Brain microvascular endothelial cell (primary cell): ENCODE measurements at regions not wholly inside any gene's neighbourhood (a gene's known extent, or its start where the extent isn't known, plus 50 kb on each side); places are given as distances from the start of the nearest gene placed in this dataset.
"Not testable (repeated sequence)": the region's sequence is repeated elsewhere in the genome, so short reads cannot be mapped to it uniquely, and the experiment has no call there.

Experiments
- DNase-seq: peaks from one replicate; pipeline ENCODE4 v3.0.0-alpha.2; 2020
- H3K27ac ChIP-seq: fragments of 250-450 bp; sonication (Bioruptor Pico); 2 replicates; pipeline ENCODE4 v1.5.1; 2020; ENCODE audit warnings: mild to moderate bottlenecking, moderate library complexity
- H3K27me3 ChIP-seq: fragments of 250-450 bp; sonication (Bioruptor Pico); replicated peaks from 2 replicates; pipeline ENCODE4 v1.5.1; 2020; ENCODE audit warnings: mild to moderate bottlenecking
- H3K36me3 ChIP-seq: fragments of 250-450 bp; sonication (Bioruptor Pico); replicated peaks from 2 replicates; pipeline ENCODE4 v1.5.1; 2020; ENCODE audit warnings: mild to moderate bottlenecking
- H3K4me3 ChIP-seq: 2 replicates; pipeline ENCODE4 v1.5.1; 2011; ENCODE audit warnings: low read depth, mild to moderate bottlenecking, control low read depth, low read length, moderate library complexity
- in situ Hi-C: cut with HindIII; loops from 2 replicates; pipeline ENCODE4 v1.10.0; 2017; ENCODE audit warnings: low sequenced_read_pairs, low pct_ligation_motif_present
- TF ChIP-seq, protein P1 (sequence below): IDR thresholded peaks from 2 replicates; pipeline ENCODE4 v1.5.1; 2011; ENCODE audit warnings: low read depth, mild to moderate bottlenecking, moderate library complexity, low read length, control low read depth, inconsistent platforms; ENCODE audit errors: missing control alignments

DNA sequence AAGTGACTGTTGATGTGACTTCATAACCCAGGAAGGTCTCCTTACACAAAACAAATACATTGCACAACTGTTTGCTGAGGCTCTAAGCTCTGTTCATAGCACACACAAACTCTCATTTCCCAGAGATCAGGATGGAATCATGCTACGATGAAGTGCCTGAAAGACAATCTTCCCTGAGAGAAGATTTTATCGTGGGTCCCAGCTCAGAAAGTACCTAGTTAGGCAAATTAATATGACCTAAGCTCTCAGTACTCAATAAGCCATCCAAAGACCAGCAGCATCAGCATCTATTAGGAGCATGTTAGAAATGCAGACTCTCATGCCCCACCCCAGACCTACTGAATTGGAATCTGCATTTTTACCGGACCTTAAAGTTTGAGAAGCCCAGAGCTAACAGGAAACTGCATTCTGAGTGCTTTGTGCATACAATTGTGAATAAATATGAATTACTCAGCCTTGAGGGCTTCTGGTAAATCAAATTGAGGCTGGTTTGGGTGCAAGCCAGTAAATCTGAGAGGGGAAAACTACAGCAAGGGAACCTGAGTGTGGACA is 161.5 kb upstream of the C2CD4B start:
- in situ Hi-C loops, result no loop called here
- DNase-seq, result no peak
- no peaks in the 10 kb centered on the region for H3K36me3 ChIP-seq
- TF ChIP-seq, protein P1, sequence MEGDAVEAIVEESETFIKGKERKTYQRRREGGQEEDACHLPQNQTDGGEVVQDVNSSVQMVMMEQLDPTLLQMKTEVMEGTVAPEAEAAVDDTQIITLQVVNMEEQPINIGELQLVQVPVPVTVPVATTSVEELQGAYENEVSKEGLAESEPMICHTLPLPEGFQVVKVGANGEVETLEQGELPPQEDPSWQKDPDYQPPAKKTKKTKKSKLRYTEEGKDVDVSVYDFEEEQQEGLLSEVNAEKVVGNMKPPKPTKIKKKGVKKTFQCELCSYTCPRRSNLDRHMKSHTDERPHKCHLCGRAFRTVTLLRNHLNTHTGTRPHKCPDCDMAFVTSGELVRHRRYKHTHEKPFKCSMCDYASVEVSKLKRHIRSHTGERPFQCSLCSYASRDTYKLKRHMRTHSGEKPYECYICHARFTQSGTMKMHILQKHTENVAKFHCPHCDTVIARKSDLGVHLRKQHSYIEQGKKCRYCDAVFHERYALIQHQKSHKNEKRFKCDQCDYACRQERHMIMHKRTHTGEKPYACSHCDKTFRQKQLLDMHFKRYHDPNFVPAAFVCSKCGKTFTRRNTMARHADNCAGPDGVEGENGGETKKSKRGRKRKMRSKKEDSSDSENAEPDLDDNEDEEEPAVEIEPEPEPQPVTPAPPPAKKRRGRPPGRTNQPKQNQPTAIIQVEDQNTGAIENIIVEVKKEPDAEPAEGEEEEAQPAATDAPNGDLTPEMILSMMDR, result no peak
- H3K27ac ChIP-seq, result no peak overlapping the region
- H3K4me3 ChIP-seq, result no peak overlapping the region
- peaks cover 2% of the 10 kb centered on the region for H3K27me3 ChIP-seq

DNA sequence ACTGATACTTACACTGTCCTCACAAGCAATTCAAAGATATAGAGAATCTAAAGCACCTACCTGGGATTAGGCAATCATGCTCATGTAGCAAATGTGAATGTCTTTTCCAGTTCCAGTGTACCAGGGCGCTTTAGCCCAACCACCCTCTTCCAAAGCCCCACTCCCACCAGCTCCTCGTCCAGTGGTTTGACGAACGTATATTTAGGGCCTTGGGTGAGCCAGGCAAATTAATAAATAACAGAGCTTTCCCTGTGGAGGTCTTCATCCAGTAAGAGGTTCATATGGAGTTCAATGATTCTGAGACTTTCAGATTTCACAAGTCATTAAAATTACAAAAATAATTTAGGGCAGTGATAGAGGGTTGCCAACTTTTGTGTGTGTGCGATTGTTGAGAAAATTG is 162.3 kb upstream of the C2CD4B start:
- TF ChIP-seq, protein P1, result no peak
- Histone ChIP-seq H3K27ac (no peak overlapping the region), H3K36me3 (no peaks in the 10 kb centered on the region), H3K4me3 (no peak overlapping the region), H3K27me3 (peaks cover 2% of the 10 kb centered on the region)
- no peak for DNase-seq
- in situ Hi-C loops, result no loop called here

DNA sequence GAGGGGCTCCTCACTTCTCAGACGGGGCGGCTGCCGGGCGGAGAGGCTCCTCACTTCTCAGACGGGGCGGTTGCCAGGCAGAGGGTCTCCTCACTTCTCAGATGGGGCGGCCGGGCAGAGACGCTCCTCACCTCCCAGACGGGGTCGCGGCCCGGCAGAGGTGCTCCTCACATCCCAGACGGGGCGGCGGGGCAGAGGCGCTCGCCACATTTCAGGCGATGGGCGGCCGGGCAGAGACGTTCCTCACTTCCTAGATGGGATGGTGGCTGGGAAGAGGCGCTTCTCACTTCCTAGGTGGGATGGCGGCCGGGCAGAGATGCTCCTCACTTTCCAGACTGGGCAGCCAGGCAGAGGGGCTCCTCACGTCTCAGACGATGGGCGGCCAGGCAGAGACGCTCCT is 167.4 kb upstream of the C2CD4B start:
- H3K27ac ChIP-seq, H3K4me3 ChIP-seq, H3K27me3 ChIP-seq, H3K36me3 ChIP-seq, in situ Hi-C loops, DNase-seq: not testable (repeated sequence)

DNA sequence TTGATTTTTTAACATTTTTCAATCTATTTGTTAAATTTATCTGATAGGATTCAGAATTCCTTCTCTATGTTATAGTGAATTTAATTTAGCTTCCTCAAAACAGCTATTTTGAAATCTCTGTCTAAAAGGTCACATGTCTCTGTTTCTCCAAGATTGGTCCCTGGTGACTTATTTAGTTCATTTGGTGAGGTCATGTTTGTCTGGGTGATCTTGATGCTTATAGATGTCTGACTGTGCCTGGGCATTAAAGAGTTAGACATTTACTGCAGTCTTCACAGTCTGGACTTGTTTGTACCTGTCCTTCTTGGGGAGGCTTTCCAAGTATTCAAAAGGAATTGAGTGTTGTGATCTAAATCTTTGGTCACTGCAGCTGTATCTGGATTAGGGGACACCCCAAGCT is 169.5 kb upstream of the C2CD4B start:
- Histone ChIP-seq H3K27ac (no peak overlapping the region), H3K36me3 (no peaks in the 10 kb centered on the region), H3K27me3 (no peaks in the 10 kb centered on the region), H3K4me3 (no peak overlapping the region)
- no peak for DNase-seq
- TF ChIP-seq, protein P1, result no peak
- in situ Hi-C loops, result no loop called here

DNA sequence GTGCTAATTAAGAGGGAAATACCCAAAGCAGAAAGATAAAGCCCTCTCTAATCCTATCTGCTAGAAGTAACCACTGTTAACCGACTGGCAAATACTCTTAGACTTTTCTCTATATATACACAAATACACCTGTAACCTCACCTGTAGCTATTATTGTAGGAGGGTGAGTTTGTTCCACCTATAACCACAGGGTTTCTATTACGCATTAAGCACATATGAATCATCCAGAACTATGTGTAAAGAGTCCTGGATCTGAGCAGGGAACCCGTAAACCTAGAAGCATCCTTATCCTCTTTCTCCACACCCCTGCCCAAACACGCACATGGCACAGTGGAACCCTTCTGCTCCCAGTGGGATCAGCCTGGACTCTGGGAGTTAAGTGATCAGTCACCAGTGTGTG is 172.8 kb upstream of the C2CD4B start:
- TF ChIP-seq, protein P1, result no peak
- in situ Hi-C loops, result no loop called here
- no peak overlapping the region for H3K4me3 ChIP-seq
- H3K27me3 ChIP-seq, result no peaks in the 10 kb centered on the region
- H3K27ac ChIP-seq, result no peak overlapping the region
- no peaks in the 10 kb centered on the region for H3K36me3 ChIP-seq
- DNase-seq, result no peak

DNA sequence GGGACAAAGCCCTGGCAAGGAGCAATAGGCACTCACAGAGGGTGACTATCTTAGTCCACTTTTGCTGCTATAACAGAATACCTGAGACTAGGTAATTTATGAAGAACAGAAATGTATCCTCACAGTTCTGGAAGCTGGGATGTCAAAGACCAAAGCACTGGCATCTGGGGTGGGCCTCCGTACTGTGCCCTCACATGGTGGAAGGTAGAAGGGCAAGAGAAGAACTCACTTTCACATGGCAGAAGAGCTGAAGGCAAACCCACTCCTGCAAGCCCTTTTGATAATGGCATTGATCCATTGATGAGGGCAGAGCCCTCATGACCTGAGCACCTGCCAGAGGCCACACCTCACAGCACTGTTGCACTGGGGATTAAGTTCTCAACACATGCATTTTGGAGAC is 173.4 kb upstream of the C2CD4B start:
- H3K27ac ChIP-seq, result no peak overlapping the region
- TF ChIP-seq, protein P1, result no peak
- H3K27me3 ChIP-seq, result no peaks in the 10 kb centered on the region
- DNase-seq, result no peak
- in situ Hi-C loops, result no loop called here
- H3K36me3 ChIP-seq, result no peaks in the 10 kb centered on the region
- no peak overlapping the region for H3K4me3 ChIP-seq
